IMR-90 (cell line): ENCODE measurements at regions not wholly inside any gene's neighbourhood (a gene's known extent, or its start where the extent isn't known, plus 50 kb on each side); places are given as distances from the start of the nearest gene placed in this dataset.
"Not testable (repeated sequence)": the region's sequence is repeated elsewhere in the genome, so short reads cannot be mapped to it uniquely, and the experiment has no call there.

Experiments
- ATAC-seq: fragments of 200-7000 bp; cut with Tn5 transposase; 2 replicates; pipeline ENCODE4 v1.9.1; 2020; ENCODE audit warnings: low read depth, mild to moderate bottlenecking, moderate library complexity
- BruUV-seq: library from RNA; stranded (reverse); fragments of 400-500 nt; replicated peaks from 2 replicates; lab custom pipeline; 2021; lab: Mats Ljungman, UMichigan
- CTCF ChIA-PET: fragments of 300-600 bp; formaldehyde crosslinking; extraction: SDS; loops from one replicate; lab custom pipeline; 2021; ENCODE audit warnings: antibody characterized with exemption; lab: Yijun Ruan, JAX
- POLR2A ChIA-PET: fragments of 300-600 bp; sonication (Branson Sonifier 250); formaldehyde crosslinking; loops from one replicate; lab custom pipeline; 2022; ENCODE audit warnings: antibody characterized with exemption; ENCODE audit not compliant: unreplicated experiment; lab: Charles Lee
- DNase-seq: peaks from one replicate; pipeline ENCODE4 v3.0.0; 2013
- H2AFZ ChIP-seq: replicated peaks from 2 replicates; pipeline ENCODE3; 2013; ENCODE audit warnings: low read length, mild to moderate bottlenecking; ENCODE audit not compliant: poor library complexity
- H2AK5ac ChIP-seq: 2 replicates; pipeline ENCODE4 v1.6.1; 2013; ENCODE audit warnings: low read depth, low read length, inconsistent platforms
- H2AK9ac ChIP-seq: replicated peaks from 2 replicates; pipeline ENCODE3; 2013; ENCODE audit warnings: mild to moderate bottlenecking, low read depth, low read length, moderate library complexity; ENCODE audit not compliant: poor library complexity
- H2BK120ac ChIP-seq: 2 replicates; pipeline ENCODE4 v1.6.1; 2013; ENCODE audit warnings: low read depth, low read length, inconsistent platforms
- H2BK15ac ChIP-seq: 3 replicates; pipeline ENCODE4 v1.6.1; 2013; ENCODE audit warnings: low read depth, low read length, inconsistent platforms
- H2BK20ac ChIP-seq: 2 replicates; pipeline ENCODE4 v1.6.1; 2013; ENCODE audit warnings: low read depth, mild to moderate bottlenecking, inconsistent platforms, low read length, moderate library complexity
- H2BK5ac ChIP-seq: 2 replicates; pipeline ENCODE4 v1.6.1; 2013; ENCODE audit warnings: mild to moderate bottlenecking, low read depth, low read length, inconsistent platforms; ENCODE audit not compliant: poor library complexity, severe bottlenecking
- H3K14ac ChIP-seq: replicated peaks from 2 replicates; pipeline ENCODE4 v1.6.1; 2013; ENCODE audit warnings: low read depth, low read length, inconsistent platforms
- H3K18ac ChIP-seq: 2 replicates; pipeline ENCODE4 v1.6.1; 2013; ENCODE audit warnings: low read depth, low read length, control low read depth
- H3K23ac ChIP-seq: 2 replicates; pipeline ENCODE4 v1.6.1; 2013; ENCODE audit warnings: low read depth, low read length, inconsistent platforms
- H3K27ac ChIP-seq: 2 replicates; pipeline ENCODE4 v1.5.1; 2013; ENCODE audit warnings: mild to moderate bottlenecking, control low read depth, low read length; ENCODE audit not compliant: insufficient read depth
- H3K27me3 ChIP-seq: 2 replicates; pipeline ENCODE4 v1.6.1; 2013; ENCODE audit warnings: low read length; ENCODE audit not compliant: control insufficient read depth, insufficient read depth
- H3K36me3 ChIP-seq: 2 replicates; pipeline ENCODE4 v1.6.1; 2013; ENCODE audit warnings: low read length, mixed read lengths; ENCODE audit not compliant: control insufficient read depth, insufficient read depth
- H3K4ac ChIP-seq: 2 replicates; pipeline ENCODE4 v1.6.1; 2013; ENCODE audit warnings: low read depth, low read length, inconsistent platforms
- H3K4me1 ChIP-seq: 2 replicates; pipeline ENCODE4 v1.6.1; 2013; ENCODE audit warnings: low read length, mixed read lengths; ENCODE audit not compliant: control insufficient read depth, insufficient read depth
- H3K4me2 ChIP-seq: 2 replicates; pipeline ENCODE4 v1.6.1; 2013; ENCODE audit warnings: low read depth, mild to moderate bottlenecking, control low read depth, low read length, moderate library complexity
- H3K4me3 ChIP-seq: 2 replicates; pipeline ENCODE4 v1.5.1; 2013; ENCODE audit warnings: low read depth, mild to moderate bottlenecking, control low read depth, low read length, moderate library complexity; ENCODE audit not compliant: insufficient read depth
- H3K56ac ChIP-seq: 2 replicates; pipeline ENCODE4 v1.6.1; 2013; ENCODE audit warnings: low read length, inconsistent platforms; ENCODE audit not compliant: insufficient read depth; ENCODE audit errors: extremely low read depth
- H3K79me1 ChIP-seq, 2 experiments: 2 replicates each; pipeline ENCODE4 v1.6.1; 2013; ENCODE audit warnings: low read length in 2 of 2, inconsistent platforms in 1 of 2, low read depth in 1 of 2
- H3K9ac ChIP-seq: 2 replicates; pipeline ENCODE4 v1.6.1; 2013; ENCODE audit warnings: low read depth, low read length, control low read depth
- H3K9me1 ChIP-seq: 2 replicates; pipeline ENCODE4 v1.6.1; 2013; ENCODE audit warnings: low read length, inconsistent platforms; ENCODE audit not compliant: insufficient read depth
- H3K9me3 ChIP-seq: 2 replicates; pipeline ENCODE4 v1.6.1; 2013; ENCODE audit warnings: low read length; ENCODE audit not compliant: control insufficient read depth, insufficient read depth
- H4K20me1 ChIP-seq: 2 replicates; pipeline ENCODE4 v1.6.1; 2013; ENCODE audit warnings: low read length, inconsistent platforms; ENCODE audit not compliant: insufficient read depth
- H4K5ac ChIP-seq: 2 replicates; pipeline ENCODE4 v1.6.1; 2013; ENCODE audit warnings: mild to moderate bottlenecking, low read depth, low read length, control low read depth
- H4K8ac ChIP-seq, 2 experiments: 2 replicates each; pipeline ENCODE4 v1.6.1; 2013; ENCODE audit warnings: low read depth in 2 of 2, low read length in 2 of 2, control low read depth in 1 of 2, inconsistent platforms in 1 of 2
- H4K91ac ChIP-seq: 2 replicates; pipeline ENCODE4 v1.6.1; 2013; ENCODE audit warnings: low read depth, low read length, inconsistent platforms; ENCODE audit not compliant: insufficient read depth
- WGBS, 2 experiments: methylation state at CpG; one replicate each; pipeline versions ENCODE4 v1.1.5 to v1.1.7; 2013; ENCODE audit warnings: missing lambda C conversion rate in 2 of 2; ENCODE audit not compliant: insufficient read length in 1 of 2; ENCODE audit errors: extremely low coverage in 2 of 2; 5-methylcytosine and 5-hydroxymethylcytosine counted together
- dilution Hi-C: fragments of 300-500 bp; cut with HindIII; formaldehyde crosslinking; loops from one replicate; pipeline ENCODE4 v1.14.3; 2018; ENCODE audit warnings: low sequenced_read_pairs; ENCODE audit not compliant: unreplicated experiment
- in situ Hi-C: fragments of 300-500 bp; cut with MboI; formaldehyde crosslinking; loops from 3 replicates; pipeline ENCODE4 v1.14.3; 2019; ENCODE audit warnings: low sequenced_read_pairs, inconsistent platforms, mixed read lengths
- intact Hi-C: fragments of 100-400 bp; cut with micrococcal nuclease; formaldehyde crosslinking; loops from 2 replicates; pipeline ENCODE4 v1.10.0; 2022

DNA sequence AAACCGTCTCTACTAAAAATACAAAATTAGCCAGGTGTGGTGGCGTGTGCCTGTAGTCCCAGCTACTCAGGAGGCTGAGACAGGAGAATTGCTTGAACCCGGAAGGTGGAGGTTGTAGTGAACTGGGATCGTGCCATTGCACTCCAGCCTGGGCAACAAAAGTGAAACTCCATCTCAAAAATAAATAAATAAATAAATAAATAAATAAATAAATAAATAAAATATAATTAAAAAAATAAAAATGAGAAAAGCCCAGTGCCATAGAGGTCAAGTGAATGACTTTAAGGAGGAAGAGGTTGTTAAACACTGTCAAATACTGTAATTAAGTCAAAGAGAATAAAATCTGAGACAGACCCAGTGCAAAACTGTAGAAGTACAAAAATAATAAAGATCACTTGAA lies 247.0 kb downstream of the FAM133A start:
- ATAC-seq, dilution Hi-C loops, intact Hi-C loops: not testable (repeated sequence)

More for the DNA sequence above, 247.0 kb downstream of the FAM133A start:
- BruUV-seq, H3K36me3 ChIP-seq, H3K4ac ChIP-seq, H3K4me1 ChIP-seq, H3K27ac ChIP-seq, H3K23ac ChIP-seq, H2BK20ac ChIP-seq, H3K9ac ChIP-seq, H4K8ac ChIP-seq, H3K56ac ChIP-seq, H3K14ac ChIP-seq, H4K20me1 ChIP-seq, H4K5ac ChIP-seq, POLR2A ChIA-PET, H2AFZ ChIP-seq, H2BK15ac ChIP-seq, H2BK120ac ChIP-seq, DNase-seq, CTCF ChIA-PET, H2BK5ac ChIP-seq, H3K4me2 ChIP-seq, H2AK5ac ChIP-seq, in situ Hi-C loops, H3K9me1 ChIP-seq, H4K91ac ChIP-seq, H2AK9ac ChIP-seq, H3K79me1 ChIP-seq, H3K27me3 ChIP-seq, H3K9me3 ChIP-seq, H3K18ac ChIP-seq, H3K4me3 ChIP-seq: not testable (repeated sequence)
- no CpG with 5 or more reads among the region's 4 CpGs for WGBS, 2 experiments
